ENCODE measurements at regions not wholly inside any gene's neighbourhood (a gene's known extent, or its start where the extent isn't known, plus 50 kb on each side); places are given as distances from the start of the nearest gene placed in this dataset.
"Not testable (repeated sequence)": the region's sequence is repeated elsewhere in the genome, so short reads cannot be mapped to it uniquely, and the experiment has no call there.

- ATAC-seq (ENCODE audit: low read depth in 2 of 2) (no peak), DNase-seq (no peak)
- peaks cover 0 to 10% of the 10 kb centered on the region in 2 donors for H3K36me3 Mint-ChIP-seq
- H3K4me1 Mint-ChIP-seq = peaks cover 16 to 22% (median 19%) of the 10 kb centered on the region in 3 donors
- peaks cover 0 to 19% (median 8%) of the 10 kb centered on the region in 7 donors for H3K9me3 Mint-ChIP-seq
- H3K27ac Mint-ChIP-seq = no peak overlapping the region
- no peaks in the 10 kb centered on the region for H3K27me3 Mint-ChIP-seq
- no peak overlapping the region for H3K4me3 Mint-ChIP-seq
These were observed 340.8 kb upstream of the KLF3 start for GRCh38 chr4:38323141-38323641.

GRCh38 chr4:38324861-38325628 lies 339.0 kb upstream of the KLF3 start:
- ATAC-seq (ENCODE audit: low read depth in 2 of 2) (no peak), DNase-seq (no peak)
- Mint-ChIP-seq H3K27me3 (no peaks in the 10 kb centered on the region), H3K36me3 (peaks cover 0 to 10% of the 10 kb centered on the region in 2 donors), H3K27ac (no peak overlapping the region), H3K9me3 (peaks cover 0 to 19% (median 8%) of the 10 kb centered on the region in 7 donors), H3K4me3 (no peak overlapping the region), H3K4me1 (peaks cover 4 to 9% (median 8%) of the 10 kb centered on the region in 3 donors)

GRCh38 chr4:38325629-38325913 lies 338.4 kb upstream of the KLF3 start:
- no peak overlapping the region for H3K27ac Mint-ChIP-seq
- peaks cover 0 to 19% (median 8%) of the 10 kb centered on the region in 7 donors for H3K9me3 Mint-ChIP-seq
- no peaks in the 10 kb centered on the region for H3K27me3 Mint-ChIP-seq
- DNase-seq (no peak), ATAC-seq (ENCODE audit: low read depth in 2 of 2) (no peak)
- no peak overlapping the region for H3K4me3 Mint-ChIP-seq
- H3K4me1 Mint-ChIP-seq = peaks cover 2 to 8% (median 3%) of the 10 kb centered on the region in 3 donors
- H3K36me3 Mint-ChIP-seq = peaks cover 0 to 10% of the 10 kb centered on the region in 2 donors

- H3K4me1 Mint-ChIP-seq = peaks cover 0 to 8% (median 2%) of the 10 kb centered on the region in 3 donors
- no peaks in the 10 kb centered on the region for H3K27me3 Mint-ChIP-seq
- peaks cover 0 to 10% of the 10 kb centered on the region in 2 donors for H3K36me3 Mint-ChIP-seq
- H3K4me3 Mint-ChIP-seq = no peak overlapping the region
- H3K27ac Mint-ChIP-seq = no peak overlapping the region
- H3K9me3 Mint-ChIP-seq = peaks cover 0 to 19% (median 8%) of the 10 kb centered on the region in 7 donors
- no peak for DNase-seq
- ATAC-seq (ENCODE audit: low read depth in 2 of 2) = no peak
These were observed 337.5 kb upstream of the KLF3 start for GRCh38 chr4:38326499-38326898.

- H3K27ac Mint-ChIP-seq = no peak overlapping the region
- no peaks in the 10 kb centered on the region for H3K27me3 Mint-ChIP-seq
- peaks cover 0 to 19% (median 8%) of the 10 kb centered on the region in 7 donors for H3K9me3 Mint-ChIP-seq
- no peak overlapping the region for H3K4me3 Mint-ChIP-seq
- DNase-seq (no peak), ATAC-seq (ENCODE audit: low read depth in 2 of 2) (no peak)
- peaks cover 0 to 10% of the 10 kb centered on the region in 2 donors for H3K36me3 Mint-ChIP-seq
- H3K4me1 Mint-ChIP-seq = peaks cover 0 to 8% (median 2%) of the 10 kb centered on the region in 3 donors
These were observed 336.8 kb upstream of the KLF3 start for GRCh38 chr4:38327174-38327573.

GRCh38 chr4:38328989-38329729 lies 334.8 kb upstream of the KLF3 start:
- H3K4me3 Mint-ChIP-seq = no peak overlapping the region
- no peak for ATAC-seq (ENCODE audit: low read depth in 2 of 2)

GRCh38 chr4:38330321-38330720 lies 333.7 kb upstream of the KLF3 start:
- H3K27ac Mint-ChIP-seq = no peak overlapping the region
- H3K4me3 Mint-ChIP-seq = no peak overlapping the region
- no peaks in the 10 kb centered on the region for H3K36me3 Mint-ChIP-seq
- H3K9me3 Mint-ChIP-seq = peaks cover 0 to 9% (median 2%) of the 10 kb centered on the region in 7 donors
- peaks cover 5 to 8% (median 5%) of the 10 kb centered on the region in 3 donors for H3K4me1 Mint-ChIP-seq
- DNase-seq (no peak), ATAC-seq (ENCODE audit: low read depth in 2 of 2) (no peak)
- no peaks in the 10 kb centered on the region for H3K27me3 Mint-ChIP-seq

More at GRCh38 chr4:38328989-38329729, 334.8 kb upstream of the KLF3 start:
- Mint-ChIP-seq H3K4me1 (peaks cover 0 to 8% (median 2%) of the 10 kb centered on the region in 3 donors), H3K27ac (no peak overlapping the region), H3K36me3 (peaks cover 0 to 4% of the 10 kb centered on the region in 2 donors), H3K9me3 (peaks cover 0 to 12% (median 5%) of the 10 kb centered on the region in 7 donors), H3K27me3 (no peaks in the 10 kb centered on the region)
- DNase-seq = no peak

GRCh38 chr4:38330936-38331335 lies 333.1 kb upstream of the KLF3 start:
- no peak overlapping the region for H3K4me3 Mint-ChIP-seq
- ATAC-seq (ENCODE audit: low read depth in 2 of 2) (no peak), DNase-seq (no peak)
- H3K9me3 Mint-ChIP-seq = peaks cover 0 to 10% (median 2%) of the 10 kb centered on the region in 7 donors
- H3K27me3 Mint-ChIP-seq = no peaks in the 10 kb centered on the region
- no peaks in the 10 kb centered on the region for H3K36me3 Mint-ChIP-seq
- H3K27ac Mint-ChIP-seq = no peak overlapping the region
- peaks cover 7 to 8% (median 8%) of the 10 kb centered on the region in 3 donors for H3K4me1 Mint-ChIP-seq

- no peak overlapping the region for H3K4me3 Mint-ChIP-seq
- H3K36me3 Mint-ChIP-seq = no peaks in the 10 kb centered on the region
These were observed 331.3 kb upstream of the KLF3 start for GRCh38 chr4:38332699-38333098.

GRCh38 chr4:38333219-38333618 lies 330.8 kb upstream of the KLF3 start:
- Mint-ChIP-seq H3K9me3 (peaks cover 0 to 17% (median 9%) of the 10 kb centered on the region in 7 donors), H3K27ac (no peak overlapping the region), H3K27me3 (no peaks in the 10 kb centered on the region), H3K36me3 (peaks cover 1 to 3% of the 10 kb centered on the region in 2 donors), H3K4me1 (peaks cover 6 to 8% (median 7%) of the 10 kb centered on the region in 3 donors), H3K4me3 (no peak overlapping the region)
- DNase-seq (no peak), ATAC-seq (ENCODE audit: low read depth in 2 of 2) (no peak)

More at GRCh38 chr4:38332699-38333098, 331.3 kb upstream of the KLF3 start:
- Mint-ChIP-seq H3K27me3 (no peaks in the 10 kb centered on the region), H3K9me3 (peaks cover 0 to 11% (median 4%) of the 10 kb centered on the region in 7 donors), H3K27ac (peak overlapping the region in 1 of 6 donors; percentile 74), H3K4me1 (peaks cover 7 to 8% (median 8%) of the 10 kb centered on the region in 3 donors)
- DNase-seq = no peak
- no peak for ATAC-seq (ENCODE audit: low read depth in 2 of 2)

GRCh38 chr4:38334791-38335190 lies 329.2 kb upstream of the KLF3 start:
- Mint-ChIP-seq H3K27me3 (no peaks in the 10 kb centered on the region), H3K4me1 (peaks cover 0 to 8% (median 6%) of the 10 kb centered on the region in 3 donors), H3K9me3 (peaks cover 4 to 32% (median 25%) of the 10 kb centered on the region in 7 donors), H3K4me3 (peak overlapping the region in 1 of 8 donors; percentile 26), H3K36me3 (peaks cover 6 to 9% of the 10 kb centered on the region in 2 donors), H3K27ac (no peak overlapping the region)
- DNase-seq (no peak), ATAC-seq (ENCODE audit: low read depth in 2 of 2) (no peak)

GRCh38 chr4:38338939-38339338 lies 325.1 kb upstream of the KLF3 start:
- H3K9me3 Mint-ChIP-seq = peaks cover 4 to 39% (median 28%) of the 10 kb centered on the region in 7 donors
- ATAC-seq (ENCODE audit: low read depth in 2 of 2); DNase-seq; H3K27me3 Mint-ChIP-seq; H3K4me3 Mint-ChIP-seq; H3K36me3 Mint-ChIP-seq; H3K4me1 Mint-ChIP-seq; H3K27ac Mint-ChIP-seq: not testable (repeated sequence)

GRCh38 chr4:38343608-38344007 lies 320.4 kb upstream of the KLF3 start:
- DNase-seq (no peak), ATAC-seq (ENCODE audit: low read depth in 2 of 2) (no peak)
- peaks cover 0 to 21% of the 10 kb centered on the region in 2 donors for H3K36me3 Mint-ChIP-seq
- peaks cover 0 to 12% (median 5%) of the 10 kb centered on the region in 3 donors for H3K27me3 Mint-ChIP-seq
- no peak overlapping the region for H3K27ac Mint-ChIP-seq
- H3K4me3 Mint-ChIP-seq = no peak overlapping the region
- H3K9me3 Mint-ChIP-seq = peaks cover 11 to 45% (median 28%) of the 10 kb centered on the region in 7 donors
- H3K4me1 Mint-ChIP-seq = no peaks in the 10 kb centered on the region

Data from naive B cell (primary cell).